Kidney (tissue), 13 donors: ENCODE measurements at regions not wholly inside any gene's neighbourhood (a gene's known extent, or its start where the extent isn't known, plus 50 kb on each side); places are given as distances from the start of the nearest gene placed in this dataset.

Source experiments
- DNase-seq, 5 donors: peaks; one replicate each; pipeline ENCODE4 v3.0.0-alpha.2; 2013 to 2020
- FAIRE-seq: peaks from 2 replicates; lab custom pipeline; 2012; peaks lifted over from hg19 to GRCh38; lab: Jason Lieb, UNC
- H3K27ac ChIP-seq, 2 donors: one replicate each; pipeline ENCODE4 v1.7.0; 2013; ENCODE audit warnings: low read depth in 2 of 2, low read length in 2 of 2, inconsistent platforms in 1 of 2
- H3K27me3 ChIP-seq: one replicate; pipeline ENCODE4 v1.7.1; 2013; ENCODE audit warnings: low read length, inconsistent platforms; ENCODE audit not compliant: control insufficient read depth, insufficient read depth
- H3K36me3 ChIP-seq, 3 donors: one replicate each; pipeline versions ENCODE4 v1.7.0 to v1.7.1; 2013; ENCODE audit warnings: low read length in 3 of 3, control low read depth in 1 of 3, inconsistent platforms in 1 of 3; ENCODE audit not compliant: insufficient read depth in 3 of 3, control insufficient read depth in 2 of 3
- H3K4me1 ChIP-seq, 3 donors: one replicate each; pipeline versions ENCODE4 v1.7.0 to v1.7.1; 2013; ENCODE audit warnings: low read length in 3 of 3, inconsistent platforms in 1 of 3, low read depth in 1 of 3; ENCODE audit not compliant: control insufficient read depth in 2 of 3, insufficient read depth in 2 of 3
- H3K4me3 ChIP-seq, 3 donors: one replicate each; pipeline versions ENCODE4 v1.7.0 to v1.8.1; 2013; ENCODE audit warnings: low read length in 3 of 3, control low read depth in 1 of 3, inconsistent platforms in 1 of 3
- H3K9ac ChIP-seq, 3 donors: one replicate each; pipeline versions ENCODE4 v1.7.0 to v1.7.1; 2013; ENCODE audit warnings: low read length in 3 of 3, control low read depth in 1 of 3, inconsistent platforms in 1 of 3
- H3K9me3 ChIP-seq, 3 donors: one replicate each; pipeline versions ENCODE4 v1.7.0 to v1.7.1; 2013; ENCODE audit warnings: low read length in 3 of 3, control low read depth in 1 of 3, inconsistent platforms in 1 of 3; ENCODE audit not compliant: control insufficient read depth in 2 of 3, insufficient read depth in 1 of 3
- CTCF ChIP-seq: IDR thresholded peaks from 3 replicates; pipeline ENCODE4 v1.5.1; 2012; ENCODE audit warnings: mild to moderate bottlenecking, moderate library complexity, borderline replicate concordance; ENCODE audit not compliant: insufficient read depth; ENCODE audit errors: extremely low read depth
- intact Hi-C: fragments of 100-400 bp; cut with DNase I; formaldehyde crosslinking; loops from one replicate; pipeline ENCODE4 v1.11.1; 2022
- donor health status: control.
- donor health status: control.
- donor health status: control.
- donor health status: control.
- donor health status: control.
- donor health status: DM: yes; HTN: yes; CAD: no.
- donor health status: Normal renal cell carcinoma (clear cell type).

- DNase-seq (no peak), FAIRE-seq (no peak)
- H3K27me3 ChIP-seq = no peaks in the 10 kb centered on the region
- H3K9me3 ChIP-seq = no peaks in the 10 kb centered on the region
- no peaks in the 10 kb centered on the region for H3K36me3 ChIP-seq
- no peak for TF ChIP-seq CTCF
- no peak overlapping the region for H3K27ac ChIP-seq
- no peak overlapping the region for H3K9ac ChIP-seq
- H3K4me1 ChIP-seq = no peaks in the 10 kb centered on the region
- no peak overlapping the region for H3K4me3 ChIP-seq
- intact Hi-C loops = no loop called here
These were observed 395.7 kb downstream of the TLE1 start for GRCh38 chr9:81293651-81294050.

GRCh38 chr9:81292056-81292805 is 397.1 kb downstream of the TLE1 start:
- no peak for DNase-seq
- Histone ChIP-seq H3K27ac (no peak overlapping the region), H3K4me3 (no peak overlapping the region), H3K36me3 (no peaks in the 10 kb centered on the region), H3K9ac (no peak overlapping the region), H3K27me3 (no peaks in the 10 kb centered on the region), H3K9me3 (no peaks in the 10 kb centered on the region), H3K4me1 (no peaks in the 10 kb centered on the region)
- no peak for TF ChIP-seq CTCF
- FAIRE-seq = no peak
- intact Hi-C loops = no loop called here

GRCh38 chr9:81289622-81290021 is 399.7 kb downstream of the TLE1 start:
- no peak for FAIRE-seq
- no peak overlapping the region for H3K27ac ChIP-seq
- TF ChIP-seq CTCF = no peak
- no peak overlapping the region for H3K9ac ChIP-seq
- H3K36me3 ChIP-seq = no peaks in the 10 kb centered on the region
- DNase-seq = no peak
- intact Hi-C loops = no loop called here
- H3K9me3 ChIP-seq = no peaks in the 10 kb centered on the region
- no peak overlapping the region for H3K4me3 ChIP-seq
- H3K4me1 ChIP-seq = no peaks in the 10 kb centered on the region
- H3K27me3 ChIP-seq = no peaks in the 10 kb centered on the region

GRCh38 chr9:81268048-81268447 is 421.3 kb downstream of the TLE1 start:
- Histone ChIP-seq H3K4me1 (no peaks in the 10 kb centered on the region), H3K36me3 (no peaks in the 10 kb centered on the region), H3K9me3 (no peaks in the 10 kb centered on the region), H3K4me3 (no peak overlapping the region), H3K27ac (no peak overlapping the region), H3K27me3 (no peaks in the 10 kb centered on the region), H3K9ac (no peak overlapping the region)
- no peak for TF ChIP-seq CTCF
- FAIRE-seq (no peak), DNase-seq (no peak)
- intact Hi-C loops = no loop called here
